ENCODE measurements at regions not wholly inside any gene's neighbourhood (a gene's known extent, or its start where the extent isn't known, plus 50 kb on each side); places are given as distances from the start of the nearest gene placed in this dataset.
"Not testable (repeated sequence)": the region's sequence is repeated elsewhere in the genome, so short reads cannot be mapped to it uniquely, and the experiment has no call there.

GRCh38 chr6:28673417-28673786, 147.7 kb downstream of the GPX5 start:
- no peak for DNase-seq (ENCODE audit: extremely low read depth, low read depth)
- no peak for TF ChIP-seq CTCF (IDR thresholded peaks at IDR 0.05; ENCODE audit: low read depth, low read length)

GRCh38 chr6:28673787-28674671, 148.3 kb downstream of the GPX5 start:
- no peak for TF ChIP-seq CTCF (IDR thresholded peaks at IDR 0.05; ENCODE audit: low read depth, low read length)
- DNase-seq (ENCODE audit: extremely low read depth, low read depth) = peak; percentile 37

GRCh38 chr6:28675600-28675999, 149.9 kb downstream of the GPX5 start:
- TF ChIP-seq CTCF (IDR thresholded peaks at IDR 0.05; ENCODE audit: low read depth, low read length) = no peak

GRCh38 chr6:28682542-28682941, 156.9 kb downstream of the GPX5 start:
- TF ChIP-seq CTCF (IDR thresholded peaks at IDR 0.05; ENCODE audit: low read depth, low read length) = no peak
- DNase-seq (ENCODE audit: extremely low read depth, low read depth) = no peak

More at GRCh38 chr6:28675600-28675999, 149.9 kb downstream of the GPX5 start:
- DNase-seq (ENCODE audit: extremely low read depth, low read depth) = no peak

GRCh38 chr6:28682956-28683685, 157.4 kb downstream of the GPX5 start:
- not testable (repeated sequence) for DNase-seq (ENCODE audit: extremely low read depth, low read depth)

GRCh38 chr6:28683945-28684538, 158.4 kb downstream of the GPX5 start:
- peak; percentile 52 for TF ChIP-seq CTCF (IDR thresholded peaks at IDR 0.05; ENCODE audit: low read depth, low read length)
- peak; percentile 5 for DNase-seq (ENCODE audit: extremely low read depth, low read depth)

GRCh38 chr6:28685960-28686359, 160.3 kb downstream of the GPX5 start:
- not testable (repeated sequence) for DNase-seq (ENCODE audit: extremely low read depth, low read depth)

- peak; percentile 60 for TF ChIP-seq CTCF (IDR thresholded peaks at IDR 0.05; ENCODE audit: low read depth, low read length)
- not testable (repeated sequence) for DNase-seq (ENCODE audit: extremely low read depth, low read depth)
Measured at GRCh38 chr6:28686446-28687027, 160.9 kb downstream of the GPX5 start.

GRCh38 chr6:28687309-28687981, 161.8 kb downstream of the GPX5 start:
- not testable (repeated sequence) for DNase-seq (ENCODE audit: extremely low read depth, low read depth)

- not testable (repeated sequence) for DNase-seq (ENCODE audit: extremely low read depth, low read depth)
Measured at GRCh38 chr6:28691991-28692390, 166.3 kb downstream of the GPX5 start.
